HT1080 (cell line): ENCODE measurements at regions not wholly inside any gene's neighbourhood (a gene's known extent, or its start where the extent isn't known, plus 50 kb on each side); places are given as distances from the start of the nearest gene placed in this dataset.

Experiments used
- DNase-seq: peaks from one replicate; pipeline ENCODE4 v3.0.0-alpha.2; 2015; ENCODE audit warnings: low read depth

DNA sequence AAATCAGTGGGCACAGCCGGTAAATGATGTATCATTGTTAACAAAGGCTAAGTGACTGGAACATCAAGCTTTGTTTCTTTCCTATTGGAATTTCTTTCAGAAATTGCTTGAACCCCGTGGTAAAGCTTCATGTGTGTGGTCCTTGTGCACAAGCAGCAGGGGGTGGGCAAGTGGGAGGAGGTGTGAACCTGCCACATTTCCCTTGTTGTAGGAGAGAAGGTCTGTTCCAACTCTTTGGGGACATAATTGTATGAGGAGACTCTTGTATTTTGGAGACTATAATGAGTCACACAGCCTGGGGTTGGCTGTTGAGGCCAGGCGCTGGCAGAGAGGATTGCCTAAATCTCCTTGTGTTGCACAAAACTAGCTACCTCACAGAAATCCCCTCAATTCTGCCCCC is 620.5 kb downstream of the IRX1 start:
- DNase-seq: no peak

DNA sequence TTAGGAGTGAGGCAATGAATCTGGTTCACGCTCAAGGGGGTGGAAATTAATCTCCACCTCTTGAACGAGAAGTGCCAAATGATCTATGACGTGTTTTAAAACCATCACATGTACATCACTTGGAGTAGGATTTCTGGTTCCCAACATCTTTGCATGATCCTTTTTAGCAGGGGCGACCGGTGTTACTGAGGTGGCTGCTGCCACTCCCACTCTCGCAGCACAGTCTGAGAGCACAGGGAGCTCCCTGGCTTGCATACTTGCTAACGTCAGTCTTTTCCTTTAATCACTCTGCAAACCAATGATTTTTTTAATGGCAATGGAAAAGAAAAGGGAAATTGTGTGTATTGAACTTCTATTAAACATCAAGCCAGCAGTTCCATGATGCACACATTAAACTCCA is 624.4 kb downstream of the IRX1 start:
- DNase-seq: no peak

DNA sequence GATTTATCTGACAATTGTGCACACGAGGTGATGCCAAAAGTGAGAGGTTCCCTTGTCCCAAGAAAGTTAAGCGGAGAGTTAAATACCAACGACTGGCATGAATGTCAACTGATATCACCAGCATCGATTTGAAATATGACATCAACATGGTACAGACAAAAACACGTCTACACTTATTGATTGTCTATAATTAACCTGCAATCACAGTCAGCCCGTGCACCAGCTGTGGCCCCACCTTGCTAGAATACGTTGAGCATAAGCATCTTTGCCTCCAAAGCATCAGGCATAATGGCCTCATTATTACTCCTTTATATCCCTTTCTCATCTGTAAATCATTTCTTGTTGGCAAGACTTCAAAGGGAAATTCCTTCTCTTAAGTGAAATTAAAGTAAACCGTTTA is 625.4 kb downstream of the IRX1 start:
- no peak for DNase-seq

DNA sequence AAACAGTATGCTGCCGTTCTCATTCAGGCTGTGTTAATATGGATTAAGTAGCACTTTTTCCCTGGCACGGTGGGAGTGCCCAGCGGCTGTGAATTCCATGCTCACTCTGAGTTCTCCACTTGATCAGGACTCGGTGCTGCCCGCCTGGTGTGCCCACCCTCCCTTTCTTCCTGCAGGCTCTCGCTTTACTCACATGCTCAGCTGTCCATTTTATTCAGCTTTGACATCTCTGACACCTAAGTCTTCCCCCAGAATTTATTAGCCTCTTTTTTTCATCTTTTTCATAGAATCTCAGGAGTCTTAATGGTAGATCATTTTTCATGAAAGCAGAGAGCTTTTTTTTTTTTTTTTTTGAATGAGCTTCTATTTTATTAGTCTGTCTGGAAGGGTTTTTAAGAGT is 626.5 kb downstream of the IRX1 start:
- DNase-seq: no peak

DNA sequence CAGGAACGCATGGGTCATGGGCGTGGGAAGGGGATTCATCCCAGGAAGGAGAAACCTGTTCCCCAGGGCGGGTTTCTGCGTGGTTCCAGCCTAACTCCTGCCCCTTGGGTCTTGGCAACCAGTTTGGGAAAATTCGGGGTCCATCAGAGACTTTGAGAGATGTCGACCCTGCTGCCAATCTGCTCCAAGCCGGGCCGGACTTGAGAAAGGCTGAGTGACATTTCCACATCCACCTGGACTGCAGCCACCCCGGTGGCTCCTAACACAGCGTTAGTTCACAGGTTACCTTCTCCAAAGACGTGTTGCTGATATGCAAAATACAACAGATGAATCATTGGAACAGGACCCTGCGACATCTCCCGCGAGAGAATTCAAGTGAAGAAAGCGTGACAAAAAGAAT is 627.2 kb downstream of the IRX1 start:
- no peak for DNase-seq

DNA sequence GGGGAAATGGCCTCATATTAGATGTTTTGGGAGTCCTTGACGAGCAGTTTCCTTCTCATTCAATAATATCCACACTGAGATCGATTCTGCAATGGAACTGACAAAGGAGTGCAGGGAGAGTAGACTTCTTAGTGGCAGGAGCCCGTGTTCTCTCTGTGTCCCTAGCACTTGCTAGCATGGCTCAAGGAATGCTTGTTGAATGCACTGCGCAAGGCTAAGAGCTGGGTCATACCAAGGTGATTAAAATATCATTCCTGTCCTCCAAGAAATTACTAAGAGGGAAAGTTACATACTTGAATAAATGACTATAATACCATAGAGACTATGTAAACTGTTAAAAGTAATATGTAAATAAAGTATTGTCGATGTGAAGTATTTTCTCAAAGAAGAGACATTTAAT is 630.1 kb downstream of the IRX1 start:
- no peak for DNase-seq

DNA sequence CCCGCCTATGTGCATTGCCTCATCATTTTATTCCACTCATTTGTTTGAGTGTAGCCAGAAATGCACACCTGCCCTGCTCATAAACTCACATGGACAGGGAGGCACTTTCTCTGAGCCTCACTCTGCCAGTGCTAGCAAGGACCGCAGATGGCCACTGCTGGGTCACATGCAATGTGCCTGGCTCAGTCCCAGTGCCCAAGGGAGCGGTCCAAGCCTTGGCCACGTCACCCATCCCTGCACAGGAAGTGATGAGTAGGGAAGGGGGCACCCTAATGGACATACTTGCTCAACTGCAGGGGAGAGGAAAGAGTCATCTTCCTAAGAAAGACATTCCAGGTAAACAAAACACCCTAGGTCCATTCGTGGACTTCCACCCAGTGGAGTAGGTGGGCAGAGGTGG is 630.9 kb downstream of the IRX1 start:
- DNase-seq: peak; percentile 46

DNA sequence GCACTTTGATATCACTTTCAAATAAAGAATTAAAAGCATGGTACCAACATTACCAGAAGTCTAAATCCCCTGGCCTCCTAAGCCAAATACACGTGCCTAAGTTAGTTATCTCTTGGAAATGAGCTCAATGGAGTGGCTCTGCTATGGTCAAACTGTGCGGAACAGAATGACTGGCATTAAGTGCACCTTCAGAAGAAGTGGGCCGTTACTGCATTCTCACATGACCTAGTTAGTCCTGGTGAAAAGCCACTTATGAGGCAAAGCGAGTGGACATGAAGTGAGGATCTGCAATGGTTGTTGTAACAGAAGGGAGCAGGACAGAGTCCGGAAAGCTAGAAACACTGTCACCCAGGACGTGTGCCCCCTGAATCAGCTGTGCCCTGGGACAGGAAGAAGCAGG is 633.1 kb downstream of the IRX1 start:
- no peak for DNase-seq

DNA sequence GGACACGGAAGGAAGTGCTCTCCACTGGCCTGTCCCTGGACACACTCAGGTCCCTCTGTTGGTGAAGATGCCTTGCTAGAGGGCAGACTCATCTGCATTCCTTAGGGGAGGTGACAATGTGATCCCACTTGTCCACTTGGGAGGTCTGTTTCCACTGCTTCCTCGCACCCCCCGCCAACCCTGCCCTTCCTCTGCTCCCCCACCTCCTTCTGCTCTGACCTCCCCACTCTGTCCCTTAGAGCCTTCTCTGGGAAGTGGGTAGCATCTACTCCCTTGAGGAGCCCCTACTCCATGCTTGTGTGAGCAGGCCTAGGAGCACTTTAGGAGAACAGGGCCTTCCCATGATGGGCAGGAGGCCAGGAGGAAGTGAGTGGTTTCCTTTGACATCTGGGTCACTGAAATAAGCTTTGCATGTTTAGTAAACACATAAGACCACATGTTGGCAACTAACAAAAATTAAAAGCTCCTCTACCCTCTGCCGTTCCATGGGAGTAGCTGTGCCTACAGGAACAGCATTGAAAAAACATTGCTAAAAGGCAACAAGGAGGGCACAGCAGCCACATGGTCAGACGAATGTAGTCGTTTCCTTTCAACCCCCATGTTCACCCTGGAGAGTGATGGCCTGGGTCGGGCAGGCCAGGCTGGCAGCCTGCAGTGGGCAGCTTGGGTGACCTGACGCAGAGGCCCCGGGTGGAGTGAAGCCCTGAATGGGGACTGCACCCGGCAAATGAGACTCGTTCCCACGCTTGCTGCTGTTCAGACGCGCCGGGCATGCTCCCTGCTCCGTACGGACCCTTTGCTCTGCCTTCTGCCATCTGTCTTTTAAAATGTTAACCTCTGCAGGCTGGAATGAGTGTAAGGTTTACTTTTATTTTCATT is 634.0 kb downstream of the IRX1 start:
- no peak for DNase-seq

DNA sequence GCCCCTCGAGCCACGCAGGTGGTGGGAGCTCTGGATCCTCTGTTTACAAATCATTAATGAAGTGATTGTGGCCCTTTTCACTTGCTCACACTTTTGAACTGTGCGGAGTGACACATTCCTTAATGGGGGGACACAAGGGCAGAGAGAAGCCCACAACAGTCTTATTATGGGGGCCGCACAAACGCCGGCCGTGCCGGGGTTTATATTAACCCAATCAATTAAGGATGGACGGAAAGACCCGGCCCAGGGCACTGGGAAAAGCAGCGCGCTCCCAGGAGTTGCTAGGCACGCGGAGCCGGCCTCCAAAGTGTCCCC is 634.8 kb downstream of the IRX1 start:
- no peak for DNase-seq

DNA sequence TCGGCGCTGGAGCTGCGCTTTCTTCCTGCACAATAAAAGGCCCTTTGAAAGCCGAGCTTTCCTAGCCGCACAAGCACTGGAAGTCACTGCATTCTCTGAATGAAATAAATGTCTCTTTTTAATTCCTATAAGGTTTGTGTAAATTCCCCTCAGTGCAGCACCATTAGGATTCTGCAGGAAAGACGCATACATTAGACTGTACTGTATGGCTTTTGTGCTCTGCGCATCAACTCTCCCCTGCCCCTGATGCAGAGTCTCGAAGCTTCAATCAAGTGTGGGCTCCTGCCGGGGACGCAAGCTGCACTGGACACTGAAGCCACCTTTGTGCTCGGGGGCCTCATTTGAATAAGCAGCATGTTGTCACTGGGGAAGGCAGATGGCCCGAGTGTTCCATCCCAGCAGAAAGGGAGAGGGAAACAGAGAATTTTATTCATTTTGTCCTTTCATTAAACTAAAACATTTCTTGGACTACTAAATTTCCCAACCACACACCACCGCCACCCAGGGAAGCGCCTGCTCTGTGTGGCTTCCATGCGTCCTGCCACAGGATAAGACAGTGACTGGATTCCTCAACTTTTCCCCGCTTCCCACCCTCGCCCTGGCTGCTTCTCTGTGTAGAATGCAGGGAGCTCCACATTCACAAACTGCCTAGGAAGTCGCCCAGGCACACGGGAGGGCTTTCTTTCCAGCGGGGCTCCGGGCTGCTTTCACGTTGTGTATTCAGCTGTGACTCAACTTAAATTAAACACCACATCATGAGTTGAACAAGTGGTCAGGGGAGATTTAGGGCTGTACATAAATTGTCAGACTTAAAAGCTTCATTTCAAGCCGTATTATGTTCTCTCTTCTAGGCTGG is 635.4 kb downstream of the IRX1 start:
- no peak for DNase-seq

DNA sequence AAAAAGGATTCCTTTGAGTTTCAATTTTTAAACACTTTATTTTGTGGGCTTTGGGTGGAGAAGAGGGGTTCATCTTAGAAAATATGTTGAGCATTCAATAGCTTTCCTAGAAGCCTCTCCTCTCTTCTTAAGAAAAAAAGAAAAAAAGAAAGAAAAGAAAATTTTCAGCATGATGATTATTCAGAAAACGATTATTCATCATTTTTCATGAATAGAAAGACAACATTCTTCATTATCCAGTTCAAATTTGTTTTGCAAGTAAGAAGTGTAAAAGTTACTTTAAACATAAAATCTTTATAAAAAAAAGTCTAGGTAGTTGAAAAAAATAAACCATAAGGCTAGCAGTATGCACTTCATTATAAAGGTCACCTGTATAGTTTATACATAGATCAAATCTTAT is 636.5 kb downstream of the IRX1 start:
- DNase-seq: no peak

DNA sequence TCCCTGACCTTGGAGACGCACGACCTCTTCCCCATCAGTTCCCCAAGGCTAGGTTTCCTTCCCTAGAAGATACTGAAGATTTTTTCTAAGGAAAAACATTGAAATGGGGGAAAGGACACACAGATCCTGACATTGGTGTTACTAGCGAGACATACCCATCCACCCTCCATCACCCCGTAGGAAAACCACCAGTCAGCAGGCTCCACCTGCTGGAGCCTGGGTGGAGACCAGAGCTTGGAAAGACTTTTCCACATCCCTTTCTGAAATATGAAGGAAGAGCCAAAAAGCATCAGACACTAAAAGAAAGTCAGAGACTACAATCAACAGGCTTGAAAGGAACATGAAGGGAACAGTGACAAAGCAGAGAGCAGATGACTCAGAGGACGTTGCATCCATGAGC is 638.0 kb downstream of the IRX1 start:
- DNase-seq: no peak

DNA sequence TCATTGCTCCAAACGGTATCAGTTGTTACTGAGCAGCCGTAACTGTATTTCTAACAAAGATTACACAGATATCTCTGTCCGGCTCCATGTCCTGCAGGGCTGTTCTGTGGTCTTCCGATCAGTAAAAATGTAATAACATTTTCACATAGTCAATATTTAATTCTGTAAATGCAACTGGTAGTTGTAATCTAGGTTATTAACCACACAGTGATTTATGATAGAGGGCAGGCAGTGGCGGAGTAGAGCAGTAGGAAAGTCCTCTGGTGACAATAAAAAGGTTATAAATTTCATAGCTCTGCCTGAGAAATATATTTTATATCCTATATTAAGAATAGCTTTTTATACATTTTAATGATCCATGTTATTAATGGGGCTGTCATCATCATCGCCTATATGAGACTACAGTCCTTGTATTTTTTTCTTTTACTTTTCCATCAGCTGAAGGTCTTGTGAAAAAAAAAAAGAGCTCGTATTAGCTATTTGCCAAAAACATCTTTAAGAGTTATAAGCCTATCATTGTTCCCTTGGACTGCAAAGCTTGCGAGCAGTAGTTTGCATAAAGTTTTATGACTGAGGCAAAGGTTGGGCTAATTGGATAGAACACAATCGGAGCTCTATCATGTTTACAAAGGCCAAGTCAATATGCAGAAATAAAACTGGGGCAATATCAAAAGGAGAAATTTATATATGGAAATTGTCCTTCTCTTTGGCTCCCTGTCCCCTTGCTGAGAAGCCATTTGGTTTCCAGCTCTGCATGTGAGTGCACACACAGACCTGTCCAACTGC is 648.0 kb downstream of the IRX1 start:
- DNase-seq: no peak

DNA sequence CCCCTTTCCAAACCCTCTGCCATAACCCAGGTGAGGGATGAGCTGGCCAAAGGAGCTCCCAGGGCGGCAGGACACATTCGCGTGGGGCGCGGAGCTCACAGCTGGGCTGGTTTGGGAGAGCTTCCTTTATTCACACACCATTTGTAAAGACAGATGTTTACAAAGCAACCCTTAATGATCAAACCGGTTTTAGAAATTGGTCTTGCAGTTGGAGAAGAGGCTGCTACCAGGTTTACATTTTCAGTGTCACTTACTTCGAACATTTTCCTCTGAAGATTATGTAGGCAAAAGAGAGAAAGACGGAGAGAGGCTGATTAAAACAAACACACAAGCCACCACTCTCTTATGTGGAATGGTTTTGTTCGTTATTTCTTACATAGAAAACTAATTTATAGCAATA is 648.7 kb downstream of the IRX1 start:
- no peak for DNase-seq

DNA sequence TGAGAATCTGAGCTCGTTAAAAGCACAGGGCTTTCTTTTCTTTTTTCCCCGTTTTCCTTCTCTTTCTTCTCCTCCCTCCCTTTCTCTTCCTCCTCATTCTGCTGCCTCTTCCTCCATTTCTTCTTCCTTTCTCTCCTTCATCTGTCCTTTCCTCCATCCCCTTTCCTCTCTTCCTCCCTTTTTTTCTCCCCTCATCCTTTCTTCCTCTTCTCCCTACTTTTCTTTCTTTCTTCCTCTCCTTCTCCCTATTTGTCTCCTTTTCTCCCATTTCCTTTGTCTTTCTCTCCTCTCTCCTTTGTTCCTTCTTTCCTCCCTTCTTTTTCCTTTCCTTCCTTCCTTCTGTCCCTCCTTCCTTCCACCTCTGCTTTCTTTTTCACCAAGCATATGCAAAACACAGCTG is 649.4 kb downstream of the IRX1 start:
- no peak for DNase-seq

DNA sequence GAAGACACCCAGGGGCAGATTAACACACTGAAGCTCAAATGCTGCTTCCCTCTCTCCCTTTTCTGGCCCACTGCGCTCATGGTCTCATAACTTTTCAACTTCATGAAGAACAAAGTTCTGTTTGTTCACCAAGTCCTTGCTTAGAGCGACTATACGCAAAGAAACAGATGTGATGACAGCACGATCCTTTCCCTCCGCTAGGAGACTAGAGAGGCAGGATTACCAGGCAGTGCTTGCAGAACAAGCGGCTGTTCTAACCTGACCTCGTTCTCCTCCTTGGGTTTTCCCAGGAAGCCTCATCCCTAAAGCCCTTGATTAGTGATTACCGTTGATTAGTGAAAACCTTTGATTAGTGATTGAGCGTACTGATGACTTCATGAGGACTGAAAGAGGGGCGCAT is 649.9 kb downstream of the IRX1 start:
- DNase-seq: no peak

DNA sequence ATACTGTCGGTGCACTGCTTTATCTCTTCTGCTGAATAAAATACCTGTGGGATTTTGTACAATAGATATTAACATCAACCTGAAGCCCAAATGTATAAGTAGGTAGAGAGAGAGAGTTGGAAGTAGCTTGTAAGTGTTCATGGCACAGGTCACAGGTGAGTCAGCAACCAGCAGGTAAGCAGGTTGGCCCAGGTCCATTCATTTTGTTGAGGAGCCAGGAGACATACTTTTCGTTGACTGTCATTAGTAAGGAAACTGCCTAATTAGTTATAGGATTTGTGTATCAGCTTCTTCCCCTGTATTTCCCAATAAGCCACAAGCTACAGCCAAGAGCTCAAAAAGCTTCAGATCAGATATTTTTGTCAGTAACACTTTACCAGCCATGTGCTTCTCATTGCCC is 650.8 kb downstream of the IRX1 start:
- no peak for DNase-seq

DNA sequence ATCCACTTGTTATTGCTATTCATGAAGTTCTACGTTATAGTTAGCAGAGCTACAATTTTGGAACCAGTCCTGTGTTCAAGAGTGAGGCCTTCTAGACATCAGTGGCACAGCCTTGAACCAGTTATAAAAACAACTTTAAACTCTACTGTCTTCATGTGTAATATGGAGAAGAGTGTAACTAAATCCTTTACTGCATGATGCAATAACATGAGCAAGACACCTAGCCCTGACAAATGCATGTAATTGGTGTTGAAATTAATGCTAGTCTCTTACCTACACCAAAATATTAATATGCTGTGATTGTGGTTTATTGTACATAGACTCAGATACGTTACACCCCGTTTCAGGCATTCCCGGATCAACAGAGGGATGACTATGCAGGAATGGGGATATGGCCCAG is 654.6 kb downstream of the IRX1 start:
- no peak for DNase-seq

DNA sequence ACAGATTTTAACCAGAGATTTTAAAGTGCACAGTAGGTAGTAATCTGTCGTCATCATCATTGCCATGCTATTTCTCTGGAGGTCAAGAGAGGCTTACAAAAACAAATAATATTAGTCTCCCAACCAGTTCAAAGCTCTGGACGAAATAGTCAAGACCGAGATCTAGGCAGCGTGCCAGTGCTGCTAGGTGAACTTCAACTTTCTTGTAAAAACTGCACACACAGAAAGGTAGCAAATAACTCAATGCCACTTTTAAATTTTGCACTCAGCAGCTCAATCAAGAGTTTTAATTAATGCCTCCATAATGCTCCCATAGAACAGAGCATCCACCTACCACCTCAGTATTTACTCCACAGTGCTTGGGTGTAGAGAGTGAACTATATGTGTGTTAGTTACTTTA is 656.8 kb downstream of the IRX1 start:
- no peak for DNase-seq

DNA sequence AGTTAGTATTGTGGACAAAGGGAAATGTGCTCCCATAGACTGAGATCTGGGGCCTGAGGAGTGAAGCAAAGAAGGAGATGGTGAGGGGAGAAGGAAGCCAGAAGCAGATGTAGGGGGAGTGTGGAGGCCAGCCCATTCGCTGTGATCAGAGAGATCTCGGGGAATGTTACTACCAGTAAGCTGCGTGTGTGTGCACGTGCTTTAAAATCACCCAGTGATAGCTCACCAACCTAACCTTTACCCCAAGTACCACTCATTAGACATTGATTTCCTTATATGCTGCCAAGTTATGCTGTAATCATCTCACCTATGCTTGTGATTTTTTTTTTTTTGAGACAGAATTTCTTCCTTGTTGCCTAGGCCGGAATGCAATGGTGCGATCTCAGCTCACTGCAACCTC is 659.1 kb downstream of the IRX1 start:
- no peak for DNase-seq

DNA sequence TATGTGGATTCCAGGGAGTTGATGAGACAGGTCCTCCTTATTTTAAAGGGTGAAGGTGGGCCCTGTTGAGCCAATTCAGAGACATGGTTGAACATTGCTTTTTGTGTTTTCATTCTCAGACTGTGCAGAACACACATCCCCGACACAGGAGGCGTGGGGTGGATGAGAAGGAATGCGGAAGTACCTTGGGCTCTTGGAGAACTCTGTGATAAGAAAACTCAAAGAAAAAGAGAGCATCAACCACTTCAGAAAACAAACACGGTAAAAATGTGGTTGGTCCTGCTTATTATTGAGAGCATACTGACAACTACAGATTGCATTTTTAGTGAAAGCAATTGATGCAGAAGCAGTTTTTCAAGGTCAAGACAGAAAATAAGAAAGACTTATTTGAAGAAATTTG is 659.8 kb downstream of the IRX1 start:
- DNase-seq: no peak
